Kasumi-1 (cell line): ENCODE measurements at regions not wholly inside any gene's neighbourhood (a gene's known extent, or its start where the extent isn't known, plus 50 kb on each side); places are given as distances from the start of the nearest gene placed in this dataset.
A peak's percentile ranks its signal among the peaks of the same experiment; 100 is the strongest.
"Not testable (repeated sequence)": the region's sequence is repeated elsewhere in the genome, so short reads cannot be mapped to it uniquely, and the experiment has no call there.

Experiments used
- DNase-seq, 2 experiments: peaks; one replicate each; lab custom pipeline; 2025; lab: John Stamatoyannopoulos, UW

- DNase-seq = peak; percentile 16 to 54
These were observed 297.3 kb upstream of the LYZL1 start for GRCh38 chr10:28991333-28992270.

- no peak for DNase-seq
These were observed 295.8 kb upstream of the LYZL1 start for GRCh38 chr10:28993056-28993455.

GRCh38 chr10:28993861-28994260 lies 295.0 kb upstream of the LYZL1 start:
- DNase-seq = no peak

GRCh38 chr10:28994802-28995201 lies 294.1 kb upstream of the LYZL1 start:
- DNase-seq = not testable (repeated sequence)

- DNase-seq = no peak
These were observed 293.4 kb upstream of the LYZL1 start for GRCh38 chr10:28995497-28995896.

- DNase-seq = no peak
These were observed 292.5 kb upstream of the LYZL1 start for GRCh38 chr10:28996345-28996744.

- DNase-seq = no peak
These were observed 291.8 kb upstream of the LYZL1 start for GRCh38 chr10:28996947-28997551.

GRCh38 chr10:28997734-28998133 lies 291.1 kb upstream of the LYZL1 start:
- DNase-seq = no peak

GRCh38 chr10:29001801-29002200 lies 287.1 kb upstream of the LYZL1 start:
- no peak for DNase-seq

- not testable (repeated sequence) for DNase-seq
These were observed 285.9 kb upstream of the LYZL1 start for GRCh38 chr10:29003014-29003413.

- no peak for DNase-seq
These were observed 282.9 kb upstream of the LYZL1 start for GRCh38 chr10:29005988-29006387.

- DNase-seq = no peak
These were observed 281.5 kb upstream of the LYZL1 start for GRCh38 chr10:29007370-29007747.

GRCh38 chr10:29007748-29008610 lies 280.9 kb upstream of the LYZL1 start:
- DNase-seq = no peak

- DNase-seq = no peak
These were observed 279.4 kb upstream of the LYZL1 start for GRCh38 chr10:29009464-29009863.

- no peak for DNase-seq
These were observed 277.4 kb upstream of the LYZL1 start for GRCh38 chr10:29011516-29011915.

GRCh38 chr10:29012926-29013554 lies 275.8 kb upstream of the LYZL1 start:
- no peak for DNase-seq

- no peak for DNase-seq
These were observed 267.3 kb upstream of the LYZL1 start for GRCh38 chr10:29021591-29021990.

GRCh38 chr10:29022513-29022912 lies 266.4 kb upstream of the LYZL1 start:
- DNase-seq = no peak

GRCh38 chr10:29023678-29024077 lies 265.2 kb upstream of the LYZL1 start:
- DNase-seq = no peak

- no peak for DNase-seq
These were observed 262.6 kb upstream of the LYZL1 start for GRCh38 chr10:29026065-29026797.
